ENCODE measurements at regions not wholly inside any gene's neighbourhood (a gene's known extent, or its start where the extent isn't known, plus 50 kb on each side); places are given as distances from the start of the nearest gene placed in this dataset.

GRCh38 chr7:126083014-126083413 is 1153.4 kb upstream of the POT1 start:
- Histone ChIP-seq H3K9me3 (ENCODE audit: insufficient read depth, low read depth) (no peaks in the 10 kb centered on the region), H3K4me2 (no peak overlapping the region), H3K9me2 (ENCODE audit: insufficient read depth) (no peaks in the 10 kb centered on the region), H3K27me3 (ENCODE audit: insufficient read depth, low read depth) (no peaks in the 10 kb centered on the region), H3K79me2 (ENCODE audit: low read depth) (no peaks in the 10 kb centered on the region), H3K27ac (no peak overlapping the region), H2AFZ (no peak overlapping the region), H4K20me1 (ENCODE audit: insufficient read depth) (no peaks in the 10 kb centered on the region), H3F3A (ENCODE audit: insufficient read depth, low read depth) (no peaks in the 10 kb centered on the region), H3K4me1 (replicated peaks; ENCODE audit: insufficient read depth) (no peaks in the 10 kb centered on the region), H3K4me3 (no peak overlapping the region), H3K36me3 (ENCODE audit: low read depth) (no peaks in the 10 kb centered on the region)
- ChIA-PET POLR2A (ENCODE audit: unreplicated experiment) (no interaction called here), CTCF (no interaction called here)
- BruUV-seq (replicated peaks): no TSS peak
- DNase-seq: no peak
- intact Hi-C loops (cut with micrococcal nuclease; ENCODE audit: unreplicated experiment): no loop called here
- TF ChIP-seq EZH2 (IDR thresholded peaks at IDR 0.05; ENCODE audit: low read depth) (no peak), CTCF (conservative IDR thresholded peaks at IDR 0.05) (no peak)

GRCh38 chr7:126079581-126079980 is 1150.0 kb upstream of the POT1 start:
- ChIA-PET CTCF (no interaction called here), POLR2A (ENCODE audit: unreplicated experiment) (no interaction called here)
- H4K20me1 ChIP-seq (ENCODE audit: insufficient read depth): no peaks in the 10 kb centered on the region
- H3K9me3 ChIP-seq (ENCODE audit: insufficient read depth, low read depth): no peaks in the 10 kb centered on the region
- no peaks in the 10 kb centered on the region for H3F3A ChIP-seq (ENCODE audit: insufficient read depth, low read depth)
- no peak for DNase-seq
- intact Hi-C loops (cut with micrococcal nuclease; ENCODE audit: unreplicated experiment): no loop called here
- no TSS peak for BruUV-seq (replicated peaks)
- H3K27me3 ChIP-seq (ENCODE audit: insufficient read depth, low read depth): no peaks in the 10 kb centered on the region
- no peaks in the 10 kb centered on the region for H3K36me3 ChIP-seq (ENCODE audit: low read depth)
- H2AFZ ChIP-seq: no peak overlapping the region
- H3K4me3 ChIP-seq: no peak overlapping the region
- TF ChIP-seq CTCF (conservative IDR thresholded peaks at IDR 0.05): no peak
- TF ChIP-seq EZH2 (IDR thresholded peaks at IDR 0.05; ENCODE audit: low read depth): no peak
- H3K4me2 ChIP-seq: no peak overlapping the region
- H3K27ac ChIP-seq: no peak overlapping the region
- H3K4me1 ChIP-seq (replicated peaks; ENCODE audit: insufficient read depth): no peaks in the 10 kb centered on the region
- H3K79me2 ChIP-seq (ENCODE audit: low read depth): no peaks in the 10 kb centered on the region
- no peaks in the 10 kb centered on the region for H3K9me2 ChIP-seq (ENCODE audit: insufficient read depth)

GRCh38 chr7:126079151-126079550 is 1149.5 kb upstream of the POT1 start:
- intact Hi-C loops (cut with micrococcal nuclease; ENCODE audit: unreplicated experiment): no loop called here
- no peaks in the 10 kb centered on the region for H3K9me2 ChIP-seq (ENCODE audit: insufficient read depth)
- H3K9me3 ChIP-seq (ENCODE audit: insufficient read depth, low read depth): no peaks in the 10 kb centered on the region
- no peaks in the 10 kb centered on the region for H3K79me2 ChIP-seq (ENCODE audit: low read depth)
- no peaks in the 10 kb centered on the region for H3F3A ChIP-seq (ENCODE audit: insufficient read depth, low read depth)
- no peak for DNase-seq
- no peak overlapping the region for H2AFZ ChIP-seq
- CTCF ChIA-PET: no interaction called here
- no peaks in the 10 kb centered on the region for H3K36me3 ChIP-seq (ENCODE audit: low read depth)
- BruUV-seq (replicated peaks): no TSS peak
- no peaks in the 10 kb centered on the region for H3K27me3 ChIP-seq (ENCODE audit: insufficient read depth, low read depth)
- no peaks in the 10 kb centered on the region for H4K20me1 ChIP-seq (ENCODE audit: insufficient read depth)
- H3K4me2 ChIP-seq: no peak overlapping the region
- no peak overlapping the region for H3K27ac ChIP-seq
- no peak overlapping the region for H3K4me3 ChIP-seq
- POLR2A ChIA-PET (ENCODE audit: unreplicated experiment): no interaction called here
- H3K4me1 ChIP-seq (replicated peaks; ENCODE audit: insufficient read depth): no peaks in the 10 kb centered on the region
- TF ChIP-seq EZH2 (IDR thresholded peaks at IDR 0.05; ENCODE audit: low read depth) (no peak), CTCF (conservative IDR thresholded peaks at IDR 0.05) (no peak)
